ENCODE measurements at regions not wholly inside any gene's neighbourhood (a gene's known extent, or its start where the extent isn't known, plus 50 kb on each side); places are given as distances from the start of the nearest gene placed in this dataset.
A peak's percentile ranks its signal among the peaks of the same experiment; 100 is the strongest.

GRCh38 chr4:37008199-37008598, 236.3 kb upstream of the NWD2 start:
- Mint-ChIP-seq H3K36me3 (no peaks in the 10 kb centered on the region), H3K9me3 (peaks cover 0 to 23% (median 8%) of the 10 kb centered on the region in 7 donors), H3K27me3 (ENCODE audit: low read depth in 3 of 3) (peaks cover 0 to 2% (median 0%) of the 10 kb centered on the region in 3 donors), H3K27ac (peak overlapping the region in 1 of 7 donors; percentile 43), H3K4me1 (no peaks in the 10 kb centered on the region), H3K4me3 (no peak overlapping the region)
- intact Hi-C loops (cut with micrococcal nuclease): no loop called here
- no peaks in the 10 kb centered on the region for H4K20me1 ChIP-seq (ENCODE audit: insufficient read depth, low read length)
- H3K9ac ChIP-seq (ENCODE audit: insufficient read depth, low read length, poor library complexity, severe bottlenecking): no peak overlapping the region
- no peak for DNase-seq
- no peak overlapping the region for H3K4me3 ChIP-seq (replicated peaks in 1 of 3; ENCODE audit: low read depth in 2 of 3, low read length in 3 of 3)
- H3K9me3 ChIP-seq (replicated peaks in 1 of 2; ENCODE audit: control insufficient read depth in 1 of 2, insufficient read depth in 1 of 2, low read length in 2 of 2): peaks cover 6 to 10% of the 10 kb centered on the region in 2 donors
- H3K27ac ChIP-seq (ENCODE audit: low read depth in 1 of 2, low read length in 2 of 2): no peak overlapping the region
- WGBS (ENCODE audit: insufficient coverage): 87% methylated on average over 2 of the region's 2 CpGs
- no peaks in the 10 kb centered on the region for H3K27me3 ChIP-seq (ENCODE audit: control insufficient read depth in 2 of 2, insufficient read depth in 2 of 2, low read length in 2 of 2)
- no peak overlapping the region for H3K4me2 ChIP-seq (replicated peaks; ENCODE audit: extremely low read depth, low read length, poor library complexity, severe bottlenecking)
- TF ChIP-seq CTCF (IDR thresholded peaks at IDR 0.05): no peak
- no peaks in the 10 kb centered on the region for H3K4me1 ChIP-seq (ENCODE audit: control insufficient read depth in 1 of 2, insufficient read depth in 2 of 2, low read length in 2 of 2)
- no peaks in the 10 kb centered on the region for H3K36me3 ChIP-seq (replicated peaks in 1 of 2; ENCODE audit: control insufficient read depth in 1 of 2, insufficient read depth in 2 of 2, low read length in 2 of 2)
- no peaks in the 10 kb centered on the region for H3K79me2 ChIP-seq (ENCODE audit: insufficient read depth, low read length)
- no peak overlapping the region for H2AFZ ChIP-seq (ENCODE audit: insufficient read depth, low read depth, low read length, poor library complexity, severe bottlenecking)

GRCh38 chr4:37014584-37014983, 230.0 kb upstream of the NWD2 start:
- no peaks in the 10 kb centered on the region for H3K4me1 ChIP-seq (ENCODE audit: control insufficient read depth in 1 of 2, insufficient read depth in 2 of 2, low read length in 2 of 2)
- no peaks in the 10 kb centered on the region for H3K79me2 ChIP-seq (ENCODE audit: insufficient read depth, low read length)
- H3K27ac Mint-ChIP-seq: no peak overlapping the region
- no peak overlapping the region for H3K4me2 ChIP-seq (replicated peaks; ENCODE audit: extremely low read depth, low read length, poor library complexity, severe bottlenecking)
- H2AFZ ChIP-seq (ENCODE audit: insufficient read depth, low read depth, low read length, poor library complexity, severe bottlenecking): no peak overlapping the region
- intact Hi-C loops (cut with micrococcal nuclease): no loop called here
- H3K9me3 ChIP-seq (replicated peaks in 1 of 2; ENCODE audit: control insufficient read depth in 1 of 2, insufficient read depth in 1 of 2, low read length in 2 of 2): no peaks in the 10 kb centered on the region
- no peaks in the 10 kb centered on the region for H3K27me3 ChIP-seq (ENCODE audit: control insufficient read depth in 2 of 2, insufficient read depth in 2 of 2, low read length in 2 of 2)
- no peaks in the 10 kb centered on the region for H3K4me1 Mint-ChIP-seq
- no peak overlapping the region for H3K4me3 Mint-ChIP-seq
- H3K27me3 Mint-ChIP-seq (ENCODE audit: low read depth in 3 of 3): peaks cover 0 to 2% (median 1%) of the 10 kb centered on the region in 3 donors
- H3K9me3 Mint-ChIP-seq: peaks cover 0 to 8% (median 2%) of the 10 kb centered on the region in 7 donors
- H3K36me3 ChIP-seq (replicated peaks in 1 of 2; ENCODE audit: control insufficient read depth in 1 of 2, insufficient read depth in 2 of 2, low read length in 2 of 2): no peaks in the 10 kb centered on the region
- H3K4me3 ChIP-seq (replicated peaks in 1 of 3; ENCODE audit: low read depth in 2 of 3, low read length in 3 of 3): no peak overlapping the region
- no peaks in the 10 kb centered on the region for H4K20me1 ChIP-seq (ENCODE audit: insufficient read depth, low read length)
- DNase-seq: no peak
- no peaks in the 10 kb centered on the region for H3K36me3 Mint-ChIP-seq
- no peak overlapping the region for H3K27ac ChIP-seq (ENCODE audit: low read depth in 1 of 2, low read length in 2 of 2)
- no peak for TF ChIP-seq CTCF (IDR thresholded peaks at IDR 0.05)
- no peak overlapping the region for H3K9ac ChIP-seq (ENCODE audit: insufficient read depth, low read length, poor library complexity, severe bottlenecking)
